Neutrophil (primary cell): ENCODE measurements at regions not wholly inside any gene's neighbourhood (a gene's known extent, or its start where the extent isn't known, plus 50 kb on each side); places are given as distances from the start of the nearest gene placed in this dataset.

Experiments used
- H3K27ac ChIP-seq: fragments of 200-600 bp; sonication (generic); 2 replicates; pipeline ENCODE4 v1.5.1; 2016; ENCODE audit warnings: mild to moderate bottlenecking, moderate library complexity
- H3K27me3 ChIP-seq: fragments of 200-600 bp; sonication (generic); 2 replicates; pipeline ENCODE4 v1.6.0; 2016; ENCODE audit warnings: mild to moderate bottlenecking
- H3K36me3 ChIP-seq: fragments of 200-600 bp; sonication (generic); 2 replicates; pipeline ENCODE4 v1.5.1; 2017
- H3K4me1 ChIP-seq, 2 experiments: fragments of 200-600 bp in 1 of 2; sonication (generic) in 1 of 2; 1 replicate in 1 of 2; 2 replicates in 1 of 2; pipeline versions ENCODE4 v1.5.1 to v1.6.1; 2013 to 2016; ENCODE audit warnings: low read depth in 1 of 2, low read length in 1 of 2, mild to moderate bottlenecking in 1 of 2, moderate library complexity in 1 of 2; ENCODE audit not compliant: control insufficient read depth in 1 of 2, insufficient read depth in 1 of 2
- H3K4me3 ChIP-seq, 2 experiments: fragments of 200-600 bp in 1 of 2; sonication (generic) in 1 of 2; 1 replicate in 1 of 2; 2 replicates in 1 of 2; pipeline ENCODE4 v1.5.1; 2013 to 2016; ENCODE audit warnings: low read depth in 1 of 2, low read length in 1 of 2, mild to moderate bottlenecking in 1 of 2, moderate library complexity in 1 of 2
- H3K9me3 ChIP-seq: fragments of 200-600 bp; sonication (generic); 2 replicates; pipeline ENCODE4 v1.5.1; 2016
- TF ChIP-seq, protein P1 (sequence below): fragments of 200-600 bp; sonication (generic); IDR thresholded peaks from 2 replicates; pipeline ENCODE4 v1.5.1; 2016; ENCODE audit warnings: antibody characterized with exemption

GRCh38 chr10:118501171-118501570 is 94.3 kb downstream of the PRLHR start:
- Histone ChIP-seq H3K27me3 (peaks cover 19% of the 10 kb centered on the region), H3K9me3 (no peaks in the 10 kb centered on the region), H3K4me3 (no peak overlapping the region), H3K4me1 (no peaks in the 10 kb centered on the region), H3K36me3 (no peaks in the 10 kb centered on the region), H3K27ac (no peak overlapping the region)
- TF ChIP-seq, protein P1, sequence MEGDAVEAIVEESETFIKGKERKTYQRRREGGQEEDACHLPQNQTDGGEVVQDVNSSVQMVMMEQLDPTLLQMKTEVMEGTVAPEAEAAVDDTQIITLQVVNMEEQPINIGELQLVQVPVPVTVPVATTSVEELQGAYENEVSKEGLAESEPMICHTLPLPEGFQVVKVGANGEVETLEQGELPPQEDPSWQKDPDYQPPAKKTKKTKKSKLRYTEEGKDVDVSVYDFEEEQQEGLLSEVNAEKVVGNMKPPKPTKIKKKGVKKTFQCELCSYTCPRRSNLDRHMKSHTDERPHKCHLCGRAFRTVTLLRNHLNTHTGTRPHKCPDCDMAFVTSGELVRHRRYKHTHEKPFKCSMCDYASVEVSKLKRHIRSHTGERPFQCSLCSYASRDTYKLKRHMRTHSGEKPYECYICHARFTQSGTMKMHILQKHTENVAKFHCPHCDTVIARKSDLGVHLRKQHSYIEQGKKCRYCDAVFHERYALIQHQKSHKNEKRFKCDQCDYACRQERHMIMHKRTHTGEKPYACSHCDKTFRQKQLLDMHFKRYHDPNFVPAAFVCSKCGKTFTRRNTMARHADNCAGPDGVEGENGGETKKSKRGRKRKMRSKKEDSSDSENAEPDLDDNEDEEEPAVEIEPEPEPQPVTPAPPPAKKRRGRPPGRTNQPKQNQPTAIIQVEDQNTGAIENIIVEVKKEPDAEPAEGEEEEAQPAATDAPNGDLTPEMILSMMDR, result no peak

DNA sequence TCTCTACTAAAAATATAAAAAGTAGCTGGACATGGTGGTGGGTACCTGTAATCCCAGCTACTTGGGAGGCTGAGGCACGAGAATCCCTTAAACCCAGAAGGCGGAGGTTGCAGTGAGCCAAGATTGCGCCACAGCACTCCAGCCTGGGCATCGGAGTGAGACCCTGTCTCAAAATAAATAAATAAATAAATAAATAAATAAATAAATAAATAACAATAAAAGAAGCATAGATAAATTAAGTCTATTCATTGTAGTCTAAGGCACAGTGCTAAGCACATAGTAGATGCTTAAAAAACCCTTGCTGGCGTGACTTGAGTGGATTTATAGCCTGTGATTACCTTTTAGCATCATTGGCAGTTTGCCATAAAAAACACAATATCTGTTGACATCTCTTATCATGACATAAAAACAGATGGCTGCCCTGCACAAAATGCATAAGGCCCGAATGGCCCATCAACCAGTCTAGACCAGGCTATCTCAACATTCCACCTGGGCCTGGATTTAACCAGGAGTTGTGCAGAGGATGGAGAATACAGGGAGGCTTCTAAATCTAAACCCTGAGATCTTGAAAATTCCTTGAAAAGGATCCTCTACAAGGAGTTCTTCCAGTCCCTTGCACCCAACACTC is 94.9 kb downstream of the PRLHR start:
- no peak overlapping the region for H3K27ac ChIP-seq

GRCh38 chr10:118499186-118499585 is 96.3 kb downstream of the PRLHR start:
- Histone ChIP-seq H3K36me3 (no peaks in the 10 kb centered on the region), H3K9me3 (no peaks in the 10 kb centered on the region), H3K27me3 (peaks cover 30% of the 10 kb centered on the region), H3K27ac (no peak overlapping the region), H3K4me1 (no peaks in the 10 kb centered on the region), H3K4me3 (no peak overlapping the region)
- TF ChIP-seq, protein P1, result no peak

More for the DNA sequence above, 94.9 kb downstream of the PRLHR start:
- Histone ChIP-seq H3K36me3 (no peaks in the 10 kb centered on the region), H3K27me3 (peaks cover 22% of the 10 kb centered on the region), H3K9me3 (no peaks in the 10 kb centered on the region), H3K4me3 (no peak overlapping the region), H3K4me1 (no peaks in the 10 kb centered on the region)
- TF ChIP-seq, protein P1, result no peak

DNA sequence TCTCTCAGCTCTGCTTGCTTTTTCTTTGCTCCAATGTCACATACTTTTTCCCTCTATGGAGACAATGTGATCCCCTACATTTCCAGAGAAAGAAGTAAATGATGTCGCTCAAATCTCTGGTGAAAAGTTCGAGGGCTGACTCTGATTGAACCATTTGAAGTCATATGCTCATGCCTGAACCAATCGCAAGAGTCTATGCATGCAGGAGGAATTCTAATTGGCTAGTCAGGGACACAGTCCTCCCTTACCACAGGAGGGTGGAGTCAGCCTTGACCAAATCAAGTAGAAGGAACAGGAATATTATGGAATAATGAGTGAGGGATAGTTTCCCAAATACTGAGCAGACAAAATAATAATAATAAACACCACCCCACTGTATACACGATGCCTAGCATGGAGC is 96.8 kb downstream of the PRLHR start:
- no peak overlapping the region for H3K27ac ChIP-seq
- no peaks in the 10 kb centered on the region for H3K36me3 ChIP-seq
- TF ChIP-seq, protein P1, result no peak

DNA sequence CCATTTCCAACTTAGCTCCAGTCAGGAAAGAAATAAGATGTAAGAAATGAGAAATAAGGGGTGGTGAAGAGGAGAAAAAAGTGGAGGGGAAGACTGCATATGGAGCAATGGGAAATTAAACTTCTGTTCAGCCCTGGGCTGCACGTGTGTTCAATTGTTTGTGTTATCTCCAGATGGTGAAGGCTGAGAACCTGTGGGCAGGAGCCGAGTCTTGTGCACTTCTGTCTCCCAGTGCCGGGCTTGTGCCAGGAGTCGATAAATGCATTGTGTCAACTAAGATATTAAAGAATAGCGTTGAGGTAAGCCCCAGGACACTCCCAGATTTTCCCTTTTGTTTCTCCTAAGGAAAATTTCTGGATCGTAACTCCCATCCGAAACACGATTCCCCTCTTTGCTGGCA is 98.2 kb downstream of the PRLHR start:
- TF ChIP-seq, protein P1, result no peak
- Histone ChIP-seq H3K4me1 (no peaks in the 10 kb centered on the region), H3K27me3 (peaks cover 25% of the 10 kb centered on the region), H3K27ac (no peak overlapping the region), H3K36me3 (no peaks in the 10 kb centered on the region), H3K9me3 (no peaks in the 10 kb centered on the region), H3K4me3 (no peak overlapping the region)

More for the DNA sequence above, 96.8 kb downstream of the PRLHR start:
- Histone ChIP-seq H3K27me3 (peaks cover 30% of the 10 kb centered on the region), H3K4me3 (no peak overlapping the region), H3K4me1 (no peaks in the 10 kb centered on the region), H3K9me3 (no peaks in the 10 kb centered on the region)
